ENCODE measurements at regions not wholly inside any gene's neighbourhood (a gene's known extent, or its start where the extent isn't known, plus 50 kb on each side); places are given as distances from the start of the nearest gene placed in this dataset.

DNA sequence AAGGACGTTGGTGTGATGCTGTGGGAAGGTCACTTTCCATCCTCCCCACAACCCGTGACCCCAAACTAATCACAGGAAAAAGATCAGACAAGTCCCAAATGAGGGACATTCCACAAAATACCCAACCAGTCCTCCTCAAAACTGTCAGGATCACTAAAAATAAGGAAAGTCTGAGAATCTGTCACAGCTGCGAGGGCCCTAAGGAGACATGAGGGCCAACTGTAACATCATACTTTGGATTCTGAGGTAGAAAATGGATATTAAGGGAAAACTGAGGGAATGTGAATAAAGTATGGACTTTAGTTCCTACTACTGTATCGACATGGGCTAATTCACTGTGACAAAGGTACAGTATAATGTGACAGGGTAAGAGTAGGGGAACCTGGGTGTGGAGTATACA lies 85.1 kb upstream of the FAM20C start:
- H3K27me3 ChIP-seq (ENCODE audit: control insufficient read depth in 3 of 3, insufficient read depth in 3 of 3, low read depth in 1 of 3, low read length in 3 of 3) = no peaks in the 10 kb centered on the region
- H4K91ac ChIP-seq (ENCODE audit: low read depth, low read length, poor library complexity) = no peak overlapping the region
- H3K9ac ChIP-seq (ENCODE audit: low read depth, low read length, poor library complexity) = no peak overlapping the region
- no peak overlapping the region for H3K23ac ChIP-seq (ENCODE audit: low read depth, low read length, poor library complexity)
- no peak overlapping the region for H3K4me3 ChIP-seq (ENCODE audit: low read length in 2 of 2)
- no peak overlapping the region for H3K18ac ChIP-seq (ENCODE audit: low read length)
- H2BK15ac ChIP-seq (ENCODE audit: low read length) = no peak overlapping the region
- H2BK120ac ChIP-seq (ENCODE audit: low read depth, low read length) = no peak overlapping the region
- H3K4me2 ChIP-seq (ENCODE audit: insufficient read depth, low read length, poor library complexity, severe bottlenecking) = no peak overlapping the region
- no CpG with 5 or more reads among the region's 4 CpGs for WGBS, 2 donors (ENCODE audit: extremely low coverage in 2 of 2, insufficient read length in 2 of 2, insufficient replicate concordance in 1 of 2)
- H3K27ac ChIP-seq (replicated peaks; ENCODE audit: low read length) = no peak overlapping the region
- H2AK5ac ChIP-seq (ENCODE audit: low read depth, low read length) = no peak overlapping the region
- no peak overlapping the region for H2BK5ac ChIP-seq (ENCODE audit: low read length)
- H3K14ac ChIP-seq (ENCODE audit: low read length) = no peak overlapping the region
- H2AFZ ChIP-seq (ENCODE audit: low read length) = no peak overlapping the region
- H3K4ac ChIP-seq (ENCODE audit: low read length) = no peak overlapping the region
- H3K4me1 ChIP-seq (ENCODE audit: control insufficient read depth in 2 of 2, insufficient read depth in 1 of 2, low read depth in 1 of 2, low read length in 2 of 2) = peaks cover 0 to 11% of the 10 kb centered on the region in 2 donors
- H2BK12ac ChIP-seq (ENCODE audit: low read length) = no peak overlapping the region
- peaks cover 3% of the 10 kb centered on the region for H3K79me1 ChIP-seq (ENCODE audit: low read depth, low read length)
- no peak overlapping the region for H4K8ac ChIP-seq (ENCODE audit: low read depth, low read length)
- no peak for DNase-seq (ENCODE audit: low spot score)
- H3K36me3 ChIP-seq (replicated peaks in 1 of 2; ENCODE audit: control insufficient read depth in 2 of 2, insufficient read depth in 2 of 2, low read length in 2 of 2) = no peaks in the 10 kb centered on the region
- H3K9me3 ChIP-seq (replicated peaks in 1 of 2; ENCODE audit: control insufficient read depth in 2 of 2, insufficient read depth in 1 of 2, low read depth in 1 of 2, low read length in 2 of 2) = peaks cover 0 to 7% of the 10 kb centered on the region in 2 donors

DNA sequence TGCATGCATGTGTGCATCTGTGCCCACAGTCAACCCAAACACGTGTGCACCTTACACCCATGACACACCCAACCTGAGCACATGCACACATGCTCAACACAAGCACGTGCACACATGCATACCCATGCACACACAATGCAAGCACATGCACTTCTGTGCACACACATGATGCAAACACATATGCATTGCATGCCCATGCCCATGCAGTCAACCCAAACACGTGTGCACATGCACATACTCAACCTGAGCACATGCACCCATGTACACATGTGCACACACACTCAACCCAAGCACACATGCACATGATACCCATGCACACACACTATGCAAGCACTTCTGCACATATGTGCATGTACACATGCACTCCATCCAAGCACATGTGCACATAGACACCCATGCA lies 84.5 kb upstream of the FAM20C start:
- no peak overlapping the region for H2BK5ac ChIP-seq (ENCODE audit: low read length)
- no peak overlapping the region for H3K4me2 ChIP-seq (ENCODE audit: insufficient read depth, low read length, poor library complexity, severe bottlenecking)
- no peak overlapping the region for H2AK5ac ChIP-seq (ENCODE audit: low read depth, low read length)
- no peak overlapping the region for H2BK12ac ChIP-seq (ENCODE audit: low read length)
- peaks cover 0 to 7% of the 10 kb centered on the region in 2 donors for H3K9me3 ChIP-seq (replicated peaks in 1 of 2; ENCODE audit: control insufficient read depth in 2 of 2, insufficient read depth in 1 of 2, low read depth in 1 of 2, low read length in 2 of 2)
- H3K27ac ChIP-seq (replicated peaks; ENCODE audit: low read length) = no peak overlapping the region
- H3K27me3 ChIP-seq (ENCODE audit: control insufficient read depth in 3 of 3, insufficient read depth in 3 of 3, low read depth in 1 of 3, low read length in 3 of 3) = no peaks in the 10 kb centered on the region
- H4K8ac ChIP-seq (ENCODE audit: low read depth, low read length) = peak overlapping the region; percentile 67
- peaks cover 3% of the 10 kb centered on the region for H3K79me1 ChIP-seq (ENCODE audit: low read depth, low read length)
- H4K91ac ChIP-seq (ENCODE audit: low read depth, low read length, poor library complexity) = no peak overlapping the region
- peak overlapping the region; percentile 49 for H3K14ac ChIP-seq (ENCODE audit: low read length)
- H3K4me3 ChIP-seq (ENCODE audit: low read length in 2 of 2) = peak overlapping the region in 1 of 2 donors; percentile 7
- H3K23ac ChIP-seq (ENCODE audit: low read depth, low read length, poor library complexity) = peak overlapping the region; percentile 71
- no peak for DNase-seq (ENCODE audit: low spot score)
- H3K4me1 ChIP-seq (ENCODE audit: control insufficient read depth in 2 of 2, insufficient read depth in 1 of 2, low read depth in 1 of 2, low read length in 2 of 2) = peaks cover 0 to 11% of the 10 kb centered on the region in 2 donors
- WGBS, 2 donors (ENCODE audit: extremely low coverage in 2 of 2, insufficient read length in 2 of 2, insufficient replicate concordance in 1 of 2) = no CpG with 5 or more reads among the region's 3 CpGs
- peak overlapping the region; percentile 38 for H3K18ac ChIP-seq (ENCODE audit: low read length)
- no peaks in the 10 kb centered on the region for H3K36me3 ChIP-seq (replicated peaks in 1 of 2; ENCODE audit: control insufficient read depth in 2 of 2, insufficient read depth in 2 of 2, low read length in 2 of 2)
- H2BK15ac ChIP-seq (ENCODE audit: low read length) = no peak overlapping the region
- no peak overlapping the region for H2BK120ac ChIP-seq (ENCODE audit: low read depth, low read length)
- peak overlapping the region; percentile 37 for H3K9ac ChIP-seq (ENCODE audit: low read depth, low read length, poor library complexity)
- no peak overlapping the region for H2AFZ ChIP-seq (ENCODE audit: low read length)
- no peak overlapping the region for H3K4ac ChIP-seq (ENCODE audit: low read length)

DNA sequence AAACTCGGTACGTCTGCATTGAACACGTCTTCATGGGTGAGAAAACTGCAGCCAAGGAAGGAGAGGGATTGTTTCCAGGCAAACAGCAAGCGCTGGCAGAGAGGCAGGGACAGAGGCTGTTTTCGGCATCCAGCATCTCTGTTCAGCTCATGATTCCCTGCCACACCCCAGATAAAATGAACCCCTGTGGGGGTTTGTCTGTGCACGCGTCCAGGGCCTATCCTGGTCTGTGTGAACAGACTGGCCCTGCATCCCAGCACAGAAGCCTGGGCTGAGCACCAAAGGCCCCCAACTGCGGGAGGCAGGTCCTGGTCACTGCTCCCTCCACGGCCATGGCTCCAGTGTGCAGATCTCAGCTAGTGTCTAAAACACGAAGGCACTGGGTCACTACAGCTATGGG lies 83.3 kb upstream of the FAM20C start:
- no peak for DNase-seq (ENCODE audit: low spot score)
- Histone ChIP-seq H3K4ac (ENCODE audit: low read length) (no peak overlapping the region), H3K27ac (replicated peaks; ENCODE audit: low read length) (no peak overlapping the region), H3K79me1 (ENCODE audit: low read depth, low read length) (peaks cover 3% of the 10 kb centered on the region), H2BK12ac (ENCODE audit: low read length) (peak overlapping the region; percentile 14), H3K27me3 (ENCODE audit: control insufficient read depth in 3 of 3, insufficient read depth in 3 of 3, low read depth in 1 of 3, low read length in 3 of 3) (no peaks in the 10 kb centered on the region), H3K36me3 (replicated peaks in 1 of 2; ENCODE audit: control insufficient read depth in 2 of 2, insufficient read depth in 2 of 2, low read length in 2 of 2) (no peaks in the 10 kb centered on the region), H3K4me3 (ENCODE audit: low read length in 2 of 2) (no peak overlapping the region), H2BK5ac (ENCODE audit: low read length) (no peak overlapping the region), H3K9ac (ENCODE audit: low read depth, low read length, poor library complexity) (no peak overlapping the region), H3K4me1 (ENCODE audit: control insufficient read depth in 2 of 2, insufficient read depth in 1 of 2, low read depth in 1 of 2, low read length in 2 of 2) (peaks cover 0 to 11% of the 10 kb centered on the region in 2 donors), H3K14ac (ENCODE audit: low read length) (no peak overlapping the region), H2AK5ac (ENCODE audit: low read depth, low read length) (peak overlapping the region; percentile 40), H2AFZ (ENCODE audit: low read length) (no peak overlapping the region), H2BK15ac (ENCODE audit: low read length) (peak overlapping the region; percentile 4), H3K4me2 (ENCODE audit: insufficient read depth, low read length, poor library complexity, severe bottlenecking) (no peak overlapping the region), H3K9me3 (replicated peaks in 1 of 2; ENCODE audit: control insufficient read depth in 2 of 2, insufficient read depth in 1 of 2, low read depth in 1 of 2, low read length in 2 of 2) (peaks cover 5 to 7% of the 10 kb centered on the region in 2 donors), H4K91ac (ENCODE audit: low read depth, low read length, poor library complexity) (no peak overlapping the region), H2BK120ac (ENCODE audit: low read depth, low read length) (no peak overlapping the region), H3K23ac (ENCODE audit: low read depth, low read length, poor library complexity) (no peak overlapping the region), H4K8ac (ENCODE audit: low read depth, low read length) (no peak overlapping the region), H3K18ac (ENCODE audit: low read length) (peak overlapping the region; percentile 38)
- no CpG with 5 or more reads among the region's 10 CpGs for WGBS, 2 donors (ENCODE audit: extremely low coverage in 2 of 2, insufficient read length in 2 of 2, insufficient replicate concordance in 1 of 2)

- Histone ChIP-seq H3K9ac (ENCODE audit: low read depth, low read length, poor library complexity) (peak overlapping the region; percentile 8), H3K36me3 (replicated peaks in 1 of 2; ENCODE audit: control insufficient read depth in 2 of 2, insufficient read depth in 2 of 2, low read length in 2 of 2) (no peaks in the 10 kb centered on the region), H2AFZ (ENCODE audit: low read length) (no peak overlapping the region), H2BK15ac (ENCODE audit: low read length) (peak overlapping the region; percentile 83), H3K9me3 (replicated peaks in 1 of 2; ENCODE audit: control insufficient read depth in 2 of 2, insufficient read depth in 1 of 2, low read depth in 1 of 2, low read length in 2 of 2) (peaks cover 7 to 12% of the 10 kb centered on the region in 2 donors), H3K79me1 (ENCODE audit: low read depth, low read length) (peaks cover 3% of the 10 kb centered on the region), H3K27ac (replicated peaks; ENCODE audit: low read length) (no peak overlapping the region), H3K4me1 (ENCODE audit: control insufficient read depth in 2 of 2, insufficient read depth in 1 of 2, low read depth in 1 of 2, low read length in 2 of 2) (peaks cover 0 to 11% of the 10 kb centered on the region in 2 donors), H3K4me3 (ENCODE audit: low read length in 2 of 2) (no peak overlapping the region), H2BK120ac (ENCODE audit: low read depth, low read length) (no peak overlapping the region), H3K4ac (ENCODE audit: low read length) (no peak overlapping the region), H3K27me3 (ENCODE audit: control insufficient read depth in 3 of 3, insufficient read depth in 3 of 3, low read depth in 1 of 3, low read length in 3 of 3) (no peaks in the 10 kb centered on the region), H4K91ac (ENCODE audit: low read depth, low read length, poor library complexity) (no peak overlapping the region), H2BK12ac (ENCODE audit: low read length) (peak overlapping the region; percentile 35), H2AK5ac (ENCODE audit: low read depth, low read length) (no peak overlapping the region), H4K8ac (ENCODE audit: low read depth, low read length) (peak overlapping the region; percentile 32), H3K18ac (ENCODE audit: low read length) (peak overlapping the region; percentile 88), H3K4me2 (ENCODE audit: insufficient read depth, low read length, poor library complexity, severe bottlenecking) (no peak overlapping the region), H2BK5ac (ENCODE audit: low read length) (no peak overlapping the region), H3K14ac (ENCODE audit: low read length) (peak overlapping the region; percentile 86), H3K23ac (ENCODE audit: low read depth, low read length, poor library complexity) (peak overlapping the region; percentile 18)
- WGBS, 2 donors (ENCODE audit: extremely low coverage in 2 of 2, insufficient read length in 2 of 2, insufficient replicate concordance in 1 of 2) = no CpG with 5 or more reads among the region's 21 CpGs
- no peak for DNase-seq (ENCODE audit: low spot score)
Measured at GRCh38 chr7:109898-110556, 82.3 kb upstream of the FAM20C start.

All from neuronal stem cell (in vitro differentiated cells).